ENCODE measurements at regions not wholly inside any gene's neighbourhood (a gene's known extent, or its start where the extent isn't known, plus 50 kb on each side); places are given as distances from the start of the nearest gene placed in this dataset.

DNA sequence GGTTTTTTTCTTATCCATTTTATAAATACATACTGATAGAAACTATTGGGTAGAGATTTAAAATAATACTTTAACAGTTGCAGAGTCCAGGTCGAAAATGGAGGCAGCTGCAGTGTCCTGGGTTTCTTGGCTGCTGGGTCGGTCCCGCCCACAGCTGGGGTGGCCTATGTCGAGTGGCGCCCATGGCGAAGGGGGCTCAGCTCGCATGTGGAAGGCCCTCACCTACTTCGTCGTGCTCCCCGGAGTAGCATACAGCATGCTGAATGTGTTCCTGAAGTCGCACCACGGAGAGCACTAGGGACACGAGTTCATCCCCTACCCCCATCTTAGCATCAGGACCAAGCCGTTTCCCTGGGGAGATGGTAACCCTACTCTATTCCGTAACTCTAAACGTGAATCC lies 1304.9 kb upstream of the ADGRL2 start:
- no peak for TF ChIP-seq FOXA2 (IDR thresholded peaks at IDR 0.05)
- no peak overlapping the region for H3K9ac ChIP-seq (ENCODE audit: low read depth in 1 of 2, low read length in 2 of 2)
- 95% methylated on average over 16 of the region's 16 CpGs for WGBS
- H3K4me3 ChIP-seq (ENCODE audit: low read depth in 1 of 3, low read length in 3 of 3): no peak overlapping the region
- H3K36me3 ChIP-seq (ENCODE audit: control insufficient read depth in 4 of 4, insufficient read depth in 3 of 4, low read depth in 1 of 4, low read length in 3 of 4): no peaks in the 10 kb centered on the region
- no peaks in the 10 kb centered on the region for H3K4me1 ChIP-seq (ENCODE audit: control insufficient read depth in 4 of 4, insufficient read depth in 4 of 4, low read length in 3 of 4)
- H3K9me3 ChIP-seq (ENCODE audit: control insufficient read depth in 4 of 4, low read length in 3 of 4): no peaks in the 10 kb centered on the region
- H3K27ac ChIP-seq (ENCODE audit: low read depth in 1 of 2, low read length in 2 of 2): no peak overlapping the region
- H3K27me3 ChIP-seq (ENCODE audit: control insufficient read depth in 4 of 4, insufficient read depth in 4 of 4, low read length in 3 of 4): no peaks in the 10 kb centered on the region
- no peak for DNase-seq (ENCODE audit: low spot score)

DNA sequence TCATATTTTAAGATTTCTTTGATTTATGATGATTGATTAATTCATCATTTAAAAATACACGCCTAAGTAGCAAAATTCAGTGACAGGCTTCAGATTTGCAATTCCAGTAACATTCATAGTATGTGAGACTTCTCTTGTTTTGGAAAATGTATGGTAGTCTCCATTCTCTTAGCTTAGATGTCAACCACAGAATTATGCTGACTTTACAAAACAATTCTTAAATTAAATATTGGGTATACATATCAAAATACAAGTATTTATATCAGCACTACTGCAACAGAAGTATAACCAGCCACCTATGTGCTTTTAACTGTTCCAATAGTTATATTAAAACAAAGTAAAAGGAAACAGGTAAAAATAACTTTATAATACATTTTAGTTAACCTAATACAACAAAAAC lies 1328.6 kb upstream of the ADGRL2 start:
- DNase-seq (ENCODE audit: low spot score): no peak
- Histone ChIP-seq H3K9ac (ENCODE audit: low read depth in 1 of 2, low read length in 2 of 2) (no peak overlapping the region), H3K36me3 (ENCODE audit: control insufficient read depth in 4 of 4, insufficient read depth in 3 of 4, low read depth in 1 of 4, low read length in 3 of 4) (no peaks in the 10 kb centered on the region), H3K27me3 (ENCODE audit: control insufficient read depth in 4 of 4, insufficient read depth in 4 of 4, low read length in 3 of 4) (no peaks in the 10 kb centered on the region), H3K27ac (ENCODE audit: low read depth in 1 of 2, low read length in 2 of 2) (no peak overlapping the region), H3K4me1 (ENCODE audit: control insufficient read depth in 4 of 4, insufficient read depth in 4 of 4, low read length in 3 of 4) (no peaks in the 10 kb centered on the region), H3K4me3 (ENCODE audit: low read depth in 1 of 3, low read length in 3 of 3) (no peak overlapping the region), H3K9me3 (ENCODE audit: control insufficient read depth in 4 of 4, low read length in 3 of 4) (no peaks in the 10 kb centered on the region)
- 90% methylated on average over 1 of the region's 1 CpG for WGBS
- TF ChIP-seq, protein P1, sequence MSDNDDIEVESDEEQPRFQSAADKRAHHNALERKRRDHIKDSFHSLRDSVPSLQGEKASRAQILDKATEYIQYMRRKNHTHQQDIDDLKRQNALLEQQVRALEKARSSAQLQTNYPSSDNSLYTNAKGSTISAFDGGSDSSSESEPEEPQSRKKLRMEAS (IDR thresholded peaks at IDR 0.05): no peak
- TF ChIP-seq HNF4A (conservative IDR thresholded peaks at IDR 0.05) (no peak), TAF1 (conservative IDR thresholded peaks at IDR 0.05) (no peak), FOXA2 (IDR thresholded peaks at IDR 0.05) (no peak), HNF4G (IDR thresholded peaks at IDR 0.05) (no peak), JUND (IDR thresholded peaks at IDR 0.05) (no peak), YY1 (IDR thresholded peaks at IDR 0.05) (no peak)
- TF ChIP-seq, protein P2, sequence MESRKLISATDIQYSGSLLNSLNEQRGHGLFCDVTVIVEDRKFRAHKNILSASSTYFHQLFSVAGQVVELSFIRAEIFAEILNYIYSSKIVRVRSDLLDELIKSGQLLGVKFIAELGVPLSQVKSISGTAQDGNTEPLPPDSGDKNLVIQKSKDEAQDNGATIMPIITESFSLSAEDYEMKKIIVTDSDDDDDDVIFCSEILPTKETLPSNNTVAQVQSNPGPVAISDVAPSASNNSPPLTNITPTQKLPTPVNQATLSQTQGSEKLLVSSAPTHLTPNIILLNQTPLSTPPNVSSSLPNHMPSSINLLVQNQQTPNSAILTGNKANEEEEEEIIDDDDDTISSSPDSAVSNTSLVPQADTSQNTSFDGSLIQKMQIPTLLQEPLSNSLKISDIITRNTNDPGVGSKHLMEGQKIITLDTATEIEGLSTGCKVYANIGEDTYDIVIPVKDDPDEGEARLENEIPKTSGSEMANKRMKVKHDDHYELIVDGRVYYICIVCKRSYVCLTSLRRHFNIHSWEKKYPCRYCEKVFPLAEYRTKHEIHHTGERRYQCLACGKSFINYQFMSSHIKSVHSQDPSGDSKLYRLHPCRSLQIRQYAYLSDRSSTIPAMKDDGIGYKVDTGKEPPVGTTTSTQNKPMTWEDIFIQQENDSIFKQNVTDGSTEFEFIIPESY (IDR thresholded peaks at IDR 0.05): no peak

DNA sequence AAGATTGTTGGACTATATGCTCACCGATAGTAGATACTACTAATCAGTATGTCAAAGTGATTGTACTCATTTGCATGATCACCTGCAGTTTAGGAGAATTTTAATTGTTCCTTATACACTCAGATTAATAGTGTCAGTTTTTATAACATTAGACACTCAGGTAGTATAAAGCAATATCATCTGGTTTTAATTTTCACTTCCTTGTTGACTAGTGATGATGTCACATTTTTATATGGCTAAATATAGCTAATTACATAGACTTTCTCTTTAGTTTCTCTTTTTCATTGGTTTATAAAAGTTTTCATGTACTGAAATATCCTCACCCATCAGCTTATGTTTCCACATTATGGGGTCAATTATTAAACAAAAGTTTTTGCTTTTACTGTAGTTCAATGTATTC lies 1332.4 kb upstream of the ADGRL2 start:
- Histone ChIP-seq H3K36me3 (ENCODE audit: control insufficient read depth in 4 of 4, insufficient read depth in 3 of 4, low read depth in 1 of 4, low read length in 3 of 4) (no peaks in the 10 kb centered on the region), H3K4me1 (ENCODE audit: control insufficient read depth in 4 of 4, insufficient read depth in 4 of 4, low read length in 3 of 4) (no peaks in the 10 kb centered on the region), H3K9ac (ENCODE audit: low read depth in 1 of 2, low read length in 2 of 2) (no peak overlapping the region), H3K4me3 (ENCODE audit: low read depth in 1 of 3, low read length in 3 of 3) (no peak overlapping the region), H3K9me3 (ENCODE audit: control insufficient read depth in 4 of 4, low read length in 3 of 4) (no peaks in the 10 kb centered on the region), H3K27me3 (ENCODE audit: control insufficient read depth in 4 of 4, insufficient read depth in 4 of 4, low read length in 3 of 4) (no peaks in the 10 kb centered on the region), H3K27ac (ENCODE audit: low read depth in 1 of 2, low read length in 2 of 2) (no peak overlapping the region)
- TF ChIP-seq, protein P3, sequence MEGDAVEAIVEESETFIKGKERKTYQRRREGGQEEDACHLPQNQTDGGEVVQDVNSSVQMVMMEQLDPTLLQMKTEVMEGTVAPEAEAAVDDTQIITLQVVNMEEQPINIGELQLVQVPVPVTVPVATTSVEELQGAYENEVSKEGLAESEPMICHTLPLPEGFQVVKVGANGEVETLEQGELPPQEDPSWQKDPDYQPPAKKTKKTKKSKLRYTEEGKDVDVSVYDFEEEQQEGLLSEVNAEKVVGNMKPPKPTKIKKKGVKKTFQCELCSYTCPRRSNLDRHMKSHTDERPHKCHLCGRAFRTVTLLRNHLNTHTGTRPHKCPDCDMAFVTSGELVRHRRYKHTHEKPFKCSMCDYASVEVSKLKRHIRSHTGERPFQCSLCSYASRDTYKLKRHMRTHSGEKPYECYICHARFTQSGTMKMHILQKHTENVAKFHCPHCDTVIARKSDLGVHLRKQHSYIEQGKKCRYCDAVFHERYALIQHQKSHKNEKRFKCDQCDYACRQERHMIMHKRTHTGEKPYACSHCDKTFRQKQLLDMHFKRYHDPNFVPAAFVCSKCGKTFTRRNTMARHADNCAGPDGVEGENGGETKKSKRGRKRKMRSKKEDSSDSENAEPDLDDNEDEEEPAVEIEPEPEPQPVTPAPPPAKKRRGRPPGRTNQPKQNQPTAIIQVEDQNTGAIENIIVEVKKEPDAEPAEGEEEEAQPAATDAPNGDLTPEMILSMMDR (IDR thresholded peaks at IDR 0.05; ENCODE audit: low read depth, low read length, missing input control): no peak
- no peak for TF ChIP-seq SP1 (IDR thresholded peaks at IDR 0.05)
- TF ChIP-seq, protein P1 (IDR thresholded peaks at IDR 0.05): no peak
- TF ChIP-seq RXRA (IDR thresholded peaks at IDR 0.05): no peak
- no peak for TF ChIP-seq TAF1 (conservative IDR thresholded peaks at IDR 0.05)
- TF ChIP-seq RAD21 (IDR thresholded peaks at IDR 0.05): no peak
- TF ChIP-seq YY1 (IDR thresholded peaks at IDR 0.05): no peak
- TF ChIP-seq, protein P2 (IDR thresholded peaks at IDR 0.05): no peak
- no peak for TF ChIP-seq GABPA (IDR thresholded peaks at IDR 0.05 in 1 of 2, conservative IDR thresholded peaks at IDR 0.05 in 1 of 2)
- no peak for TF ChIP-seq FOXA1 (IDR thresholded peaks at IDR 0.05)
- DNase-seq (ENCODE audit: low spot score): no peak
- WGBS: 94% methylated on average over 1 of the region's 1 CpG

Data from liver (tissue), 8 donors.